ENCODE measurements at regions not wholly inside any gene's neighbourhood (a gene's known extent, or its start where the extent isn't known, plus 50 kb on each side); places are given as distances from the start of the nearest gene placed in this dataset.
A peak's percentile ranks its signal among the peaks of the same experiment; 100 is the strongest.

DNA sequence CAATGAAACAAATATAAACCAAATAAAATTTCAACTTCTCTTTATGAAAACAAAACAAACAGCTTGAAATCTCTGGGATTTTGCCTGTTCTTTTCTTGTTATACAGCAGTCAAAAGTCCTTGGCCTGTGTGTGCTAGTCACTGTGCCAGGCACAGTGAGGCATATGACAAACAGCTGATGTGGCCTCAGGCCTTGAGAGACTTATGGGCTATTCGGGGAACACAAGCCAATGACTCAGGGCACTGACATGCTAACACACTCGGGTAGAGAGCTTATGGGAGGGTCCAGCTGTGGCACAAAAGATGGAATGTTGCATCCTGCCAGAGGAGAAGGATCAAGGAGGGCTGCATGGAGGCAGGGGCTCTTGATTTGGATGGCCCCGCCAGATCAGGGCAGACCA is 95.4 kb upstream of the NKX2-2 start:
- DNase-seq = no peak
- H3K27me3 Mint-ChIP-seq = peaks cover 71% of the 10 kb centered on the region
- no peak overlapping the region for H3K4me3 Mint-ChIP-seq
- no peak for ATAC-seq
- H3K9me3 Mint-ChIP-seq = peaks cover 0 to 27% of the 10 kb centered on the region in 2 donors
- no peaks in the 10 kb centered on the region for H3K4me1 Mint-ChIP-seq
- no peak overlapping the region for H3K27ac Mint-ChIP-seq

DNA sequence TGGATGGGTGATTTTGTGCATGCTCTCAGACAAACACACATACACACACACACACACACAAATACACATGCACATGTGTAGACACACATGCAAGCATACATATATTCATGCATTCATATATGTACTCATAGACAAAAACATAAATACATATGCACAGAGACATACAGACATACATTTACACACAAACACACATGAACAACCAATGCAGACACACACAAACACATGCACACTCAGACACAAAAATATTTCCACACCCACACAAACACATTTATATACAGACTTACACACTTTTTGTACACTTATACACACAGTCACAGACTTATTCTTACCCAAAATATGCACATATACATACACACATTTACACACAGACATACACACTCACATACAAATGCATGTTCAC is 94.9 kb upstream of the NKX2-2 start:
- ATAC-seq (no peak), DNase-seq (no peak)
- H3K9me3 Mint-ChIP-seq = peaks cover 0 to 30% of the 10 kb centered on the region in 2 donors
- no peaks in the 10 kb centered on the region for H3K4me1 Mint-ChIP-seq
- no peak overlapping the region for H3K4me3 Mint-ChIP-seq
- peaks cover 71% of the 10 kb centered on the region for H3K27me3 Mint-ChIP-seq
- H3K27ac Mint-ChIP-seq = no peak overlapping the region

DNA sequence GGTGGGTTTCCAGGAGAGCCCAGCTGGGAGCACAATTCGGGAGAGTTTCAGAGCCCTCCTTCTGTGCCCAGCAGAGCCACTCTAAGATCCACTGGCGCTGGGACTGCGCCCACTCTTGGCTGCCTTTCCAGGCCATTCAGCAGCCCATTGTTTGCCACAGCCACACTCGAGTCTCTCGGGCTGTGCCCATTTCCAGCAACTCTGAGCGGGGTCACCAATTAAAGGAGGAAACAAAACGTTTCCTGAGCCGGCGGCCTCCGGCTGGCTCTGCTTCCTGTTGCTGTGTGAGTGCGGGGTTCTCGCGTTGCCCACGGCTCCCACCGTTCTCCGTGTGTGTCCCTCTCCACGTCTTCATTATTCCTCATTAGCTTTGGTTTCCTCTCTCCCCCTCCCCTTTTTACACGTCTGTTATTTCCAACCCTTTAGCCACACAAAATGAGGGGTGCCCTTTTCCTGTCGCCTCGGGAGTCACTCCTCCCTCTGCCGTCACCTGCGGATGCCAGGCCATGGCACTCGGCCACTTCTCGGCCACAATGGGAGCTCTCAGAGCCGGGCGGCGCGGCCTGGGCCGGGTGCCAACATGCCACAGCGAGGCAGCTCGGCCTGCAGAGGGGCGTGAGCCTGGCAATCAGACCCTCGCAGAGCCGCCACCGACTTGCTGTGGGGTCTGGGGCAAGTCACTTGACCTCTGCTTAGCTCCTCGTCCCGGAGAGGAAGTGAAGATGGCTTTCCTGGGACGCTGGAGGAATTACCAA is 94.3 kb upstream of the NKX2-2 start:
- Mint-ChIP-seq H3K4me1 (no peaks in the 10 kb centered on the region), H3K27me3 (peaks cover 68% of the 10 kb centered on the region), H3K4me3 (no peak overlapping the region), H3K27ac (no peak overlapping the region), H3K9me3 (peaks cover 5 to 30% of the 10 kb centered on the region in 2 donors)
- DNase-seq (no peak), ATAC-seq (no peak)

GRCh38 chr20:21601799-21602198 is 87.9 kb upstream of the NKX2-2 start:
- H3K9me3 Mint-ChIP-seq = peaks cover 12 to 39% of the 10 kb centered on the region in 2 donors
- DNase-seq (no peak), ATAC-seq (no peak)
- H3K27ac Mint-ChIP-seq = no peak overlapping the region
- H3K4me1 Mint-ChIP-seq = no peaks in the 10 kb centered on the region
- no peak overlapping the region for H3K4me3 Mint-ChIP-seq
- H3K27me3 Mint-ChIP-seq = peaks cover 46% of the 10 kb centered on the region

DNA sequence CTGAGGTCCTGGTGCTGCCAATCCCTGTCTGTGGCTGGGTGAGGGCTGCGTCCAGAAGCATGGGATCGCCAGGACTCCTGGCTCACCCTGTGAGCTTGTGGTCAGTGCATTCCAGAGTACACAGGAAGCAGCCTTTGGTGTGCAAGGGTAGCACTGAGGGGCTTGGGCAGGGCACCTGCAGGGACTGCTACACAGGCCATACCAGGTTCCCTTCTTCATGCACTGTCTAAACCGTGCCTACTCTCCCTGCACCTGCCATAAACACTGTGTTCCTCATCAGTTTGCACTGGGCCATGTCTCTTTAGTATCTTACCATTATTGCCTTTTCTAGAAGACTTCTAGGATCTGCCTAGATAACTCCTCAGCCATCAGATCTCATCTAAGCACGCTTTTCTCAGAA is 72.8 kb upstream of the NKX2-2 start:
- no peaks in the 10 kb centered on the region for H3K9me3 Mint-ChIP-seq
- ATAC-seq (no peak), DNase-seq (no peak)
- H3K4me1 Mint-ChIP-seq = no peaks in the 10 kb centered on the region
- H3K27ac Mint-ChIP-seq = no peak overlapping the region
- H3K4me3 Mint-ChIP-seq = no peak overlapping the region
- peaks cover 28% of the 10 kb centered on the region for H3K27me3 Mint-ChIP-seq

GRCh38 chr20:21583486-21584168 is 69.8 kb upstream of the NKX2-2 start:
- H3K27me3 Mint-ChIP-seq = peaks cover 48% of the 10 kb centered on the region
- H3K9me3 Mint-ChIP-seq = no peaks in the 10 kb centered on the region
- H3K27ac Mint-ChIP-seq = no peak overlapping the region
- no peak overlapping the region for H3K4me3 Mint-ChIP-seq
- DNase-seq (no peak), ATAC-seq (no peak)
- no peaks in the 10 kb centered on the region for H3K4me1 Mint-ChIP-seq

GRCh38 chr20:21577551-21577950 is 63.7 kb upstream of the NKX2-2 start:
- Mint-ChIP-seq H3K4me1 (no peaks in the 10 kb centered on the region), H3K27me3 (peaks cover 70% of the 10 kb centered on the region), H3K27ac (no peak overlapping the region)

GRCh38 chr20:21575981-21576740 is 62.3 kb upstream of the NKX2-2 start:
- no peak overlapping the region for H3K4me3 Mint-ChIP-seq
- ATAC-seq (no peak), DNase-seq (no peak)
- H3K27me3 Mint-ChIP-seq = peaks cover 57% of the 10 kb centered on the region
- peaks cover 11% of the 10 kb centered on the region for H3K4me1 Mint-ChIP-seq
- H3K9me3 Mint-ChIP-seq = no peaks in the 10 kb centered on the region
- H3K27ac Mint-ChIP-seq = no peak overlapping the region

More at GRCh38 chr20:21577551-21577950, 63.7 kb upstream of the NKX2-2 start:
- H3K4me3 Mint-ChIP-seq = no peak overlapping the region
- ATAC-seq (no peak), DNase-seq (no peak)
- H3K9me3 Mint-ChIP-seq = no peaks in the 10 kb centered on the region

DNA sequence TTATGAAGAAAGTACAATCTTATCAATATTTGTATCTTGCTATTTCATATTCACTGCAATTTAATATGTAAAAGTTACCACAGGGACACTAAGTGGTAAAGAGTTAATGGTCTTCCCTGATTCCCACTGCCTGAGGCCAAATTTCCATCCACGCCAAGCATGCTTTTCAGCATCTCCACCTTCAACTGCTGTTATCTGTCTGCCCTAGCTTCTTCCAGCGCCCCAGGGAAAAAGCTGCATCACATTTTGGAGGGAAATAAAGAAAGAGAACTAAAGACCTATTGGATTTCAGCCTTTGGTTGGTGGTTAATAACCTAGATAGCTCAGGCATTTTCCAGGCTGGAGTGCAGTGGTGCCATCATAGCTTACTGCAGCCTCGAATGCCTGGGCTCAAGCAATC is 61.3 kb upstream of the NKX2-2 start:
- DNase-seq (no peak), ATAC-seq (no peak)
- H3K4me1 Mint-ChIP-seq = peaks cover 18% of the 10 kb centered on the region
- H3K4me3 Mint-ChIP-seq = no peak overlapping the region
- H3K27ac Mint-ChIP-seq = no peak overlapping the region
- no peaks in the 10 kb centered on the region for H3K9me3 Mint-ChIP-seq
- H3K27me3 Mint-ChIP-seq = peaks cover 50% of the 10 kb centered on the region

DNA sequence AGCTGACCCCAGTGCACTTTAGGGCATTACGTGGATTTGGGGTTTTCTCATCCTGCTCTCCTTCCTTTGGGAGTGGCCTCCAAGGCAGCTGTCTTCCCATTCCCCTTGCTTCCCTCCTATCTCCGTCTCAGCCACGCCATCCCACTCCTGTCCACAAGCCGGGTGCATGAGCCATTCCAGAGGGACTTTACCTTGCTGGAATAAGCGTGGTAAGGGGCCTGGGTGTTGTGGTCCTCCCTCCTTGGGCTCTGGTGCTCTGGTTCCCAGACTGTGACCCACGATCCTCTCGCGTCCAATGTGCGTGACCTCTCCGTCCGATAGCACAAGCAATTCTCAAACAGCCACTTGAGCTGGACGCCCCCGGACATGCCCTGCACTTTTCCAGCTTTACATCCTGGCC is 60.6 kb upstream of the NKX2-2 start:
- Mint-ChIP-seq H3K9me3 (no peaks in the 10 kb centered on the region), H3K4me1 (peaks cover 18% of the 10 kb centered on the region), H3K27ac (no peak overlapping the region), H3K4me3 (no peak overlapping the region), H3K27me3 (peaks cover 50% of the 10 kb centered on the region)
- ATAC-seq (no peak), DNase-seq (no peak)

GRCh38 chr20:21573259-21573658 is 59.4 kb upstream of the NKX2-2 start:
- Mint-ChIP-seq H3K9me3 (no peaks in the 10 kb centered on the region), H3K4me3 (no peak overlapping the region), H3K4me1 (peaks cover 18% of the 10 kb centered on the region), H3K27me3 (peaks cover 49% of the 10 kb centered on the region), H3K27ac (peak overlapping the region in 1 of 2 donors; percentile 92)
- ATAC-seq (no peak), DNase-seq (no peak)

DNA sequence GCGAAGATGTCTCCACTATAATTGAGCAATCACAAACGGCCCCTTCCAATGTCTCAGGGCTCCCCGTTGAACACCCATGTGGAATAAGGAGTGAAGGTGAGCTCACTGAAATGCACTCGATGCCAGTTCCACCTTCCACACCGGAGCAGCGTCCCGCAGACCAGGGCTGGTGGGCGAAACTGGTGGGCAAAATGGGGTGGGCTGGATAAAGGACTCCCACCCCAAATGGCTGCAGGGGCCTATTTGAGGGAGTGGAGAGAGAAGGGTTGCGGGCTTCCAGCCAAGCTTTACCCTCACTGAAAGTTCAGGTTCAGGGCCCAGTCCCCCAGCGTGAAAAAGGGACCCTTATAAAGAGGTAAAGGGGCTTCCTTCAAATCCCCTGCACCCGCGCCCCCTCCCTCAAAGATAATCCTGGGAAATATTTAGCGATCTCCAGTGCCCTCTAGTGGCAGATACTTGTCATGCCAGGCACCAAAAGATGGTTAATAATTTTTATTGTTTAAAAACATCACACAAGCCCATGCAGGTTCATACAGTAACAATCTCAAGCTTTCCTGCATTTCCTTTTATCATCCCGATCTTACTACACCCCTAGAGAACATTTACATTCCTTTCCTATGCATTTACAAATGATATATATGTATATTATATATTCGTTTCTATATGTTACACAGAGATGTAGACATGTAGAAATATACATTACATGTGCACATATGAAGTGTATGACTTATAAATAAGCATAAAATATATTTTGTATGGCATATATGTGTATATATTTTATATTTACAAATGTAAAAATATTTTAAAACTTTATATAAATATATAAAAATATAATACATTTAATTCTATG is 58.2 kb upstream of the NKX2-2 start:
- peaks cover 18% of the 10 kb centered on the region for H3K4me1 Mint-ChIP-seq
- no peaks in the 10 kb centered on the region for H3K9me3 Mint-ChIP-seq
- no peak for ATAC-seq
- peak in 1 of 2 donors; percentile 9 for DNase-seq
- no peak overlapping the region for H3K4me3 Mint-ChIP-seq
- no peak overlapping the region for H3K27ac Mint-ChIP-seq
- H3K27me3 Mint-ChIP-seq = peaks cover 41% of the 10 kb centered on the region

DNA sequence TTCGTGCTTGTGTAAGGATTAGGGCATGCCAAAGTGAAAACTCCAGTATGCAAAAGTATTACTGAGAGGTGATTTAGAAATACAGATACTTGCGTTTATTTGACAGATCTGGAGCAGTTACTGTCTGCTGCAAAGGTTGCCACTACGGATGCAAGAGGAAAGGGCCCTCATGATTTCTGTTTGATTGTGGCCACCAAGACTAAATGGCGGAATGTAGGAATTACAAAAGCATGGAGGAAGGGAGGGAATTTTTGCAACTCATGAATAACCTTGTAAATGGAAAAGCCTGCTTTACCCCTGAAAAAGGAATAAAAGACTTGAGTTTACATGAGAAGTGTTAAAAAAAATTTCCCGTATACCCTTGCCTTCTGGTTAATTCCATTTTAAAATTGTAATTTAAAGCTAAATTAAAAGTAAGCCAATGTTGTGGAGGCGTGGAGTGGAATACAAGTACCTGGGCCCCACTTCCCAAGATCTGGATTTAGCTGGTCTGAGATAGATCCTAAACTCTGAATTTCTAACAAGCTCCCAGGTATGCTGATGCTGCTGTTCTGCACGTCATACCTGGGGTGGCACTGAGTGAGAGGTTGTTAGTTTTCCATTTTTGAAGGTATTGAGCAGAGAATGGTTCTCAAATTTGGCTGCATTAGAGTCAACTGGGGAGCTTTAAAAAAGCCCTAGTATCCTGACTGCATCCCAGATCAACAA is 56.6 kb upstream of the NKX2-2 start:
- DNase-seq = no peak
- Mint-ChIP-seq H3K9me3 (no peaks in the 10 kb centered on the region), H3K4me3 (no peak overlapping the region), H3K27ac (peak overlapping the region in 1 of 2 donors; percentile 19), H3K4me1 (peaks cover 18% of the 10 kb centered on the region), H3K27me3 (peaks cover 41% of the 10 kb centered on the region)
- no peak for ATAC-seq

DNA sequence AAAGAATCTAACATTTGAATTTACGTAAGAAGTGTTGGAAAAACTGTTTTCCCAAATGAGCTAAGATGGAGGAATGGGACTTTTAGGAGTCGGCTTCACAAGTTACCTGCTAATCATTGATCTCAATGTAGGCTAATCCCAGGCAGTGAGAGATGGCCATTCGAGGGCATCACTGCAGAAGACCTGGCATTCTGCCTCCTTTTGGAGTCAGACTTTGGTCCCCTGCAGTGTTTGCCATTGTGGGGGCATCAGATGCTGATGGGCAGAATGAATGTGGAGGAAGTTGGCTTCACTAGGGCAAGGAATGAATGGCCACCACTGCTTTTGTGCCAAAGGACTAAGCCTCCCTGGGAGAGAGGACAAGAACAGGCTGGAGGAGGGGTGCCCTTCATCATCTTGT is 55.7 kb upstream of the NKX2-2 start:
- Mint-ChIP-seq H3K4me3 (no peak overlapping the region), H3K4me1 (peaks cover 18% of the 10 kb centered on the region), H3K27me3 (peaks cover 35% of the 10 kb centered on the region), H3K9me3 (no peaks in the 10 kb centered on the region), H3K27ac (no peak overlapping the region)
- ATAC-seq = no peak
- DNase-seq = no peak
